PFSK-1 (cell line): ENCODE measurements at regions not wholly inside any gene's neighbourhood (a gene's known extent, or its start where the extent isn't known, plus 50 kb on each side); places are given as distances from the start of the nearest gene placed in this dataset.

Experiments used
- FOXP2 ChIP-seq: optimal IDR thresholded peaks from 2 replicates; pipeline ENCODE3; 2011; ENCODE audit warnings: borderline replicate concordance, control low read depth, inconsistent platforms; ENCODE audit not compliant: insufficient read depth; ENCODE audit errors: extremely low read length, extremely low read depth
- POLR2AphosphoS5 ChIP-seq: IDR thresholded peaks from 2 replicates; pipeline ENCODE4 v1.6.1; 2012; ENCODE audit warnings: low read depth, mild to moderate bottlenecking, control low read depth, low read length, moderate library complexity
- SIN3A ChIP-seq: IDR thresholded peaks from 2 replicates; pipeline ENCODE4 v1.6.1; 2012; ENCODE audit warnings: mild to moderate bottlenecking, low read length, moderate library complexity, borderline replicate concordance; ENCODE audit not compliant: insufficient read depth
- TAF1 ChIP-seq: IDR thresholded peaks from 2 replicates; pipeline ENCODE4 v1.6.1; 2012; ENCODE audit warnings: low read length, control low read depth, borderline replicate concordance; ENCODE audit not compliant: insufficient read depth
- TF ChIP-seq, protein P1 (sequence below), 2 experiments: IDR thresholded peaks; 2 replicates each; pipeline versions ENCODE4 v1.6.1 to v1.8.0; 2011 to 2012; ENCODE audit warnings: low read depth in 2 of 2, low read length in 2 of 2, control low read depth in 1 of 2, inconsistent platforms in 1 of 2, mild to moderate bottlenecking in 1 of 2, moderate library complexity in 1 of 2; ENCODE audit not compliant: insufficient read depth in 1 of 2

DNA sequence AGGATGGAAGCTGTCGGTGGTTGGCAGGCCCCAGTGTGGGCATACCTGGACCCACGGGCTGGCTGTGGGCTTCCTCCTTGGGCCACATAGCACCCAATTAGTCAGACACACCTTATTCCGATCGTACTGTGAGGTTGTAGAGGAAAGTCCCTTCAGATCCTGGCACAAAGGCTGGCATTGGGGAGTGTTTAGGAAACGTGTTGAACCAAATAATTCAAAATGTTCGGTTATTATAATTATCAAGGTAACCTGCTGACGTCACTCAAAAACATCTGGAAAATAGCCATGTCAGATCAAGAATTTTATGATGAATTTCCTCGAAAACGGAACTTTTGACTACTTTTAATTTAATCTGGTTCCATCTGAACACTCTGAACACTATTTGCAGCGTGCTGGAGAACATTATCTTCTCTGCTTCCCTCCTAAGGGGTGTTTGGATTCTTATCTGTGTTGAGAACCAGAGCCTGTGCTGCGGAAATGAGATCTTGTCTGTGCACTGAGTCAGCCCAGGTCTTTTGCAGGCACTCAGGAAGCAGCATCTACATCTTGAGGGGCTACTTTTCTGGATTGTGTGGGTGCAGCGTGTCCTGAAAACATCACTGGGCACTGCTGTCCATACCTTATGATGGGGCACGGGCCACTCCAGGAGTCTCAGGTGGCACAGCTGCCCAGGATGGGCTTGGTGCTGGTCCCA lies 100.3 kb downstream of the SLC25A47 start:
- TF ChIP-seq, protein P1, sequence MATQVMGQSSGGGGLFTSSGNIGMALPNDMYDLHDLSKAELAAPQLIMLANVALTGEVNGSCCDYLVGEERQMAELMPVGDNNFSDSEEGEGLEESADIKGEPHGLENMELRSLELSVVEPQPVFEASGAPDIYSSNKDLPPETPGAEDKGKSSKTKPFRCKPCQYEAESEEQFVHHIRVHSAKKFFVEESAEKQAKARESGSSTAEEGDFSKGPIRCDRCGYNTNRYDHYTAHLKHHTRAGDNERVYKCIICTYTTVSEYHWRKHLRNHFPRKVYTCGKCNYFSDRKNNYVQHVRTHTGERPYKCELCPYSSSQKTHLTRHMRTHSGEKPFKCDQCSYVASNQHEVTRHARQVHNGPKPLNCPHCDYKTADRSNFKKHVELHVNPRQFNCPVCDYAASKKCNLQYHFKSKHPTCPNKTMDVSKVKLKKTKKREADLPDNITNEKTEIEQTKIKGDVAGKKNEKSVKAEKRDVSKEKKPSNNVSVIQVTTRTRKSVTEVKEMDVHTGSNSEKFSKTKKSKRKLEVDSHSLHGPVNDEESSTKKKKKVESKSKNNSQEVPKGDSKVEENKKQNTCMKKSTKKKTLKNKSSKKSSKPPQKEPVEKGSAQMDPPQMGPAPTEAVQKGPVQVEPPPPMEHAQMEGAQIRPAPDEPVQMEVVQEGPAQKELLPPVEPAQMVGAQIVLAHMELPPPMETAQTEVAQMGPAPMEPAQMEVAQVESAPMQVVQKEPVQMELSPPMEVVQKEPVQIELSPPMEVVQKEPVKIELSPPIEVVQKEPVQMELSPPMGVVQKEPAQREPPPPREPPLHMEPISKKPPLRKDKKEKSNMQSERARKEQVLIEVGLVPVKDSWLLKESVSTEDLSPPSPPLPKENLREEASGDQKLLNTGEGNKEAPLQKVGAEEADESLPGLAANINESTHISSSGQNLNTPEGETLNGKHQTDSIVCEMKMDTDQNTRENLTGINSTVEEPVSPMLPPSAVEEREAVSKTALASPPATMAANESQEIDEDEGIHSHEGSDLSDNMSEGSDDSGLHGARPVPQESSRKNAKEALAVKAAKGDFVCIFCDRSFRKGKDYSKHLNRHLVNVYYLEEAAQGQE (IDR thresholded peaks at IDR 0.05; ENCODE audit: insufficient read depth in 1 of 2, low read depth in 2 of 2, low read length in 2 of 2): no peak
- TF ChIP-seq TAF1 (no peak), POLR2AphosphoS5 (no peak), SIN3A (no peak), FOXP2 (no peak)
